Activated CD8-positive, alpha-beta memory T cell treated with anti-CD3 and anti-CD28 coated beads for 48 hours (primary cell): ENCODE measurements at regions not wholly inside any gene's neighbourhood (a gene's known extent, or its start where the extent isn't known, plus 50 kb on each side); places are given as distances from the start of the nearest gene placed in this dataset.

ENCODE experiments used
- DNase-seq, 3 experiments: peaks; one replicate each; pipeline ENCODE4 v3.0.0-alpha.2; 2020; ENCODE audit warnings: low read depth in 2 of 3, low spot score in 2 of 3

DNA sequence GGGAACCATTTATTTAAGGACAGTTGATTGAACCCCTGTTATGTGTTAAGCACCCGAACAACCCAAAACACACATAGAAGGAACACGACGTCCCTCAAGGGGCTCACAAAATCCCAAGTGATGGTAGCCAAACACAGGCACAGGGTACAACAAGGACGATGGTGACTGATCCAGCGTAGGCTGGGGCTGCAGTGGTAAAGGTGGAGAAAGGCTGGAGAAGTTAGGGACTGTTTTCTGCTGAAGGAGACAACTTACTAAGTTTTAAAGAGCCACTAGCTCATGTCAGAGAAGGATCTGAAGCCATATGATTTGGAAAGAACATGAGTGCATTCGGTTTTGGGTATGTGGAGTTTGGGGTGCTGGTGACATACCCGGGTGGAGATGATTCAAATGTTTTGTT lies 229.6 kb upstream of the TNRC6C start:
- DNase-seq = no peak

DNA sequence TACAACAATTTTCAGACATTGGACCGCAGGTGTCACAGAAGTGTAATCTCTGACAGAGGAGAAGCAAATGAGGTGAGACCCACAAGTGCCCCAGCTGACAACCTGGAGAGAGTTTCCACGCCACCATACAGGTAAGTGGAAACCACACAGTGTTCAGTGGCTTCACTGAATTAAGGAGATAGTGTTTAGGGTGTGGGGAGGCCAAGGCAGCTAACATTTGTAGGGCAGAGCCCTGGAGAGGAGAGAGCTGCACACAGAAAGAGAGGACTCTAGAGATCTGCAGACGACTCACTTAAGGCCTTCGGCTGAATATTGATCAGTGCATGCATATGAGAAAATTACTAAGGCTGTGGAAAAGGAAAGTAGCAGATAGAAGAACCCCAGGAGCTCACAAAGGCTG lies 228.9 kb upstream of the TNRC6C start:
- DNase-seq = no peak

DNA sequence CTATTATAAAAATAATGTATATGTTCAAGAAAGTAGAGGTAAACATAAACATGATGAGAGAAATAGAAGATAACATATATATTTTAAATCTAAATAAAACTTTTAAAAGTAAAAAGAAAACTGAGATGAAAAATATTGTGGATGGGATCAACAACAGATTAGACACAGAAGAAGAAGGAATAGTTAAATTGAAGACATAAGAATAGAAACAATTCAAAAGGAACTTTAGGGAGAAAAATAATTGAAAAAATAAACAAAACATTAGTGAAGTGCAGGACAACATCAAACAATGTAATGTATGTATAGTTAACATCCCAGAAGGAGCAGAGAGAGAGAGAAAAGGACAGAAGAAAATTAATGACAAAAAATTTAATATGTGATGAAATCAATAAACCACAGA lies 228.1 kb upstream of the TNRC6C start:
- DNase-seq = no peak

DNA sequence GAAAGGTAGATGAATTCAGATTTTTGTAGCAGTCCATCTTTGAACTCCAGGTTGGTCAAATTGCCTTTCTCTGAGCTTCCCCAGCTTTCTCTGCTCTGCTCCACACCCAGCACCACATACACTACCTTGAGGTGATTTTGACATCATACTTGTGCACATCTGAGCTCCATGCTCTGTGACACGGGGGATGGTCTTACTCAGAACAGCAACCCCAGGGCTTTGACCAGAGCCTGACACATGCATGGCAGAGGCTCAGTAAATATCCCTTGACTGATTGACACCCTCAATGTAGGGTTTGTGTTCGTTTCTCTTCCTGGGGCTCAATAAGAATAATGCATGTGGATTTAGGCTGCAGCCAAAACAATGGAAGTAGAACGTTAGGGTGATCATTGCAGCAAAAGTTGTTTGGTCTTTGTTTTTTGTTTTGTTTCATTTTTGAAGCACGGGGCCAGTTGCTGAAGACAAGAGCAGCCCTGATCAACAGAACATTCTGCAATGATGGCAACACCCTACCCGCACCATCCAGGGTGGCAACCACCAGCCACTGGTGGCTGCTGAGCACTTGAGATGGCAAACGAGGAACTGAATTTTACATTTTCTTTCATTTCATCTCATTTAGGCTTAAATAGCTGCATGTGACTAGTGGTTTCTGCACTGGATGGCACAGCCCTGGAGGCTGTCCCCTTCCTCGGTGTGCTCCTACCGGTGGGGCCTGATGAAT lies 224.8 kb upstream of the TNRC6C start:
- no peak for DNase-seq

DNA sequence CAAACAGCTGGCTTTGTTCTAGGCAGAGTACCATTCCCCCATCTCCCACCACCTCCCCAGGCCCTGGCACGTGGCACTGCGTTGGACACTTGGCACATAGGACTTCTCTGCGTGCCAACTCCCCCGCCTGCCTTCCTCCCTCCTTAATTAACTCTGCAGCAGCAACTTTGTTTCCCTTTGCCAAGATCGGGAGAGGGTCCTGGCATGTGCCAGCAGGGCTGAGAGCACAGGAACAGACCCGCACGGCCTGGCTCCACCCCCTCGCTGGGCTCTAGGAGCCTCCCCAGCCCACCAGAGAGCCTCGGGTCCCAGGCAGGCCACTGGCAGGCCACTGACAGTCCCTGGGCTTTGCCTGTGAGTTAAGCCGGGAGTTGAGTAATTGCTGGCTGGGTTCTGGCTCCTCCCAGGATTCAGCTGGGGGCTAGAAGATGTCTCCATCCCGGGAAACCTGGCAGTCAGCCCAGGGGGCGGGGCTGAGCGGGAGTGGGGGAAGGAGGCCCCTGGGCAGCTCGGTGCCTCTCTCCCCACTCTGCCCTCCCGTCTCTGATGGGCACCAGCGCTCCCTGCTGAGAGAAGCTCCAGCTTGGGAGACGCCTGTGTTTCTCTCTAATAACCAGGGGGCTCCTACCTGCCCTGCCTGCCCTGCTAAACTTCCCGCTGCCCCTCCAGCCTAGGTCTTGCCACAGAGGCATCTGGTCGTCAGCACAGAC lies 224.0 kb upstream of the TNRC6C start:
- DNase-seq = no peak

DNA sequence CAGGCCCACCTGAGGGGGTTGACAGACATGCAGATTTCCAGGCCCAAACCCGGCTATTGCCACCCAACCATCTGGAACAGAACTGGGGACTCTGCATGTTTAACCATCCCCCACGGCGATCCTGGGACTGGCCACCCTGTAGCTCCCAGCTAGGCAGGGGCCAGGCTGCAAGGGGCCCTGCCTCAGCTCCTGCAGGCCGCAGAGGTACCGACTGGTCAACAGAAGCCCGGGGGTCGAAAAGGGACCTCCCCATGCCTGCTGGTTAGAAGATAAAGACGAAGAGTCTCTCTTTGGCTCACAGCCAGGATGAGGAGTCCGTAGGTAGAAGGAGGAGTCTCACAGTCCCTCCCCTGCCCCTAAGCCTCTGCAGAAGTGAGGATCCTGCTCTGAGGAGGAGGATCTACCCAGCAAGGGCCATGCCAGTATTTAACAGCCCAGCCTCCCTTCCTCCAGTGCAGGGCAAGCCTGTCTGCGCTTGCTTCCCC lies 223.4 kb upstream of the TNRC6C start:
- DNase-seq = no peak

DNA sequence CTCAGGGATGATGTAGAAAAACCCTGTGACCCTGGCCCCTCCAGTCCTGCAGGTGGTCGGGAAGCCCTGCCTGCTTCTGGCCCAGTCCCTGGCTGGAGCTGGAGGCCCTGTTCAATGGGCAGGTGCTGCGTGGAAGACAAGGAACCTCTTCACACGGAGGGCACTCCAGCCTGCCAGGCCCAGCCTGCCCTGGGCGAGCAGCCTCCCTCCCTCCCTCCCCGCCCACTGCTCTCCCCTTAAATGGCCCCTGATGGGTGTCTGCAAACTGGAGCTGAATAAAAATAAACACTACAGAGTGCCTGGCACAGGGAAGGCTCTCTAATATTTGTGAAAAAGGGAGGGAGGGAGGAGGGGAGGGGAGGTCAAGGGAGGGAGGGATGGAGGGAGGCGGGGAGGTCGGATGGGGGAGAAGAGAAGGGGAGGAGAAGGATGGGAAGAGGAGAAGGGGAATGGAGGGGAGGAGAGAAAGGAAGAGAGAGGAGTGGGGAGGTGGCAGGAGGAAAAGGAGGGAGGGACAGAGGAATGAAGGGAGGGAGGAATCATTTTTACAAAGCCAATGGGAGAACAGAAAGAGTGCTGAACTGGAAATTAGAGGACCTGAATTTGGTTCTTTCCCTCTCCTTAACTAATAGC lies 222.8 kb upstream of the TNRC6C start:
- no peak for DNase-seq

DNA sequence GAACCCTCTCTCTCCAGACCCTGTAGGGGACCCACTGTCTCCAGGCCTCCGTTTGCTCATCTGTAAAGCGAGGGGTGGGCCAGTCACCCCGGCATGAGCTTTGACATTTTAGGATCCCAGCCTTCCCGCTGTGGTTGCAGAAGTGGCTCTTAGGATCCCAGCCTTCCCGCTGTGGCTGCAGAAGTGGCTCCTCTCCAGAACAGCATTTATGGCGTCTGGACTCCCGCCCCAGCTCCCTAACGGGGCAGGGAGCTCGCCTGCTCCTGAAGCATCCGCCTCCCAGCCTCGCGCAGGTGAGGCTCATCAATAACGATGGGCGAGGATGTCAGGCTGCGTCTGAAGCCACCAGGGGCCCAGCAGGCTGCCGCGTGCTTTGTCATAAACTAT lies 222.3 kb upstream of the TNRC6C start:
- DNase-seq = no peak

DNA sequence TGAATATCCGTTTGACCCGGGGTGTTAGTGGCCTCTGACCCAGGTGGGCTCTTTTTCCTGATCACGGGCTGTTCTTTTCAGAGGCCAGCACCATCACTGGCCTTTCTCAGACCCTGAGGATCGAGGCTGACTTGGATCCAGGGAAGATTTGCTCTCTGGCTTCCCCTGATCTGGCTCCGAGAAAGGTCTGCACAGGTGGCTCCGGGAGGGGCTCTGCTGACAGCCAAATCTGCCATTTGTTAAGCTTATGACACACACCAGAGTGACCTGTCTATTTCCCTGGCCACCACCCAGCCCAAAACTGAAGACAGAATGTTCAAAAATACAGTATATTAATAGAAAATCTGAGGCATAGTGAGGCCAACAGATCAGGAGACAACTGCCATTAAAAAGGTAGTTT lies 221.8 kb upstream of the TNRC6C start:
- no peak for DNase-seq

DNA sequence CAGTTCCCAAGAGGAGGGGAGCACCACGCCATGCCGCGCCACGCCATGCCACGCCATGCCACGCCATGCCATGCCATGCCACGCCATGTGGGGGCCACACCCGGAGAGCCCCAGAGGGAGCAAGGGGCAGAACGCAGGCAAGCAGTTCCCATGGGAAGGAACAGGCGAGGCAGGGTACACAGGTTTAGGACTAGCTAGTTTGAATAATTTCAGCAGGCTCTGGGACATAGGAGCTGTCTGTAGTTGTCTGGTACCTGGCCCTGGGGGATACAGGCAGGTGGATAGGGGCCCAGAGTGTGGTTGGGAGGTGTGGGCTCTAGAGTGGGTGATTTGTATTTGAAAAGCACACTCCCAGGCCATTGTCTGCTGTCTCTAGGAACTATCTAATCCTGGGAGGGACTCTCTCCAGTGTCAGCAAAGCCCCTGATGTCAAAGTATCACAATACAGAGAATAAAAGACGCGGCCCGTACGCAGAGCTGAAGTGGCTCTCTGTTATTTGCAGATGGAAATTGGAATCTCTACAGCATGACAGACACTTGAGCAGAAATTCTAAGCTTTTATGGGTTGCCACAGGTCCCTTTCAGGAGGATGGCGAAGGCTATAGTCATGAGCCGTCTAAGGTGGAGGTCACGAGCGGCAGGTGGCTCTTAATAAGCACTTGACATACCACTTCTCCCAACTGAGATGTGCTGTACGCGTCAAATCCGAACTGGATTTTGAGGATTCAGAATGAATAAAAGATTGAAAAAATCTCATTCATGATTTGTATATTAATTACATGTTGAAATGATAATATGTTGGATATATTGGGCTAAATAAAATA lies 220.8 kb upstream of the TNRC6C start:
- DNase-seq = no peak

DNA sequence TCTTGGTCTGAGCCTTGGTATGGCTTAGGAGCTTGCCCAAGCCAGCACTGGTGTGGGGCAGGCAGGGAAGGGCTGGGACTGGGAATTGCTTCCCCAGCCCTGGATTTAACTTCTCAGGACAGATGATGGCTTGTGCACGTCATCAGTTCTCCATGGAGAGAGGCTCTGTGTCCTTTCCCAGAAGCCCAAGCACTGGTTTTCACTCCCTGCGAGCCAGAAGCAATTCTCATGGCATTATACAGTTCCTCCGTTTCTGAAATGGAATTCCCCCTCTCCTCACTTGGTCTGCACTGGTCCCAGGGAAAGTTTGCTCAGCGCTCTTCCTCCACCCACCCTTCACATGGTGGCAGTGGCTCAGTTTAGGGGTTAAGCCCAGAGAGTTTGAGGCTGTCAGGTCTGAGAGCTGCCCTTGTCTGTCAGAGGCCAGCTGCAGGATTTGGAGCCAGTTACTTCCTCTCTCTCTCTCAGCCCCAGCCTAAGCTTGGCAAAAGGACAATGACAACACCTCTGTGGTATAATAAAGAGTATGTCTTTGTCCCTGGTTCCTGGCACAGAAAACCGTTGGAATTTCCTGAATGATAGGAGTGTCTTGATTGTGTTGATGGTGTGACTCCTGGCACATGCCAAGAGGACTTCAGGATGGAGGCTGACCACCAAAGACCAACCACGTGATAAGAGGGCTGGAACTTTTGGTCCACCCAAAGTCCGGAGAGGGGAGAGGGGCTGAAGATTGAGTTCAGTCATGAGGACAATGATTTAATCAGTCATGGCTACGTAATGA lies 219.6 kb upstream of the TNRC6C start:
- DNase-seq = no peak

DNA sequence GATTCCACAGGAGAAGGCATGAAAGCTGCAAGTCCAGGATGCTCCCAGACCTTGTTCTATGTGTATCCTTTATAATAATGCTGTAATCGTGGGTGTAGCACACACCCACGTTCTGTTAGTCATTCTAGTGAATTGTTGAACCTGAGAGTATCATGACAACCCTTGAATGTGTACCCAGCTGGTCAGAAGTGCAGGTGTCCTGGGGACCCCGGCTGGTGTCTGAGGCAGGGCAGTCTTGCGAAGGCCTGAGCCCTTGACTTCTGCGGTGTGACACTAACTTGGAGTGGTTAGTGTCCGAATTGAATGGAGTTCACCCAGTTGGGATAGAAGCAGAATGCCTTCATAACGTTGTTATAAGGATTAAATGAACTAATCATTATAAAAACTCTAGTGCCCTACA lies 218.0 kb upstream of the TNRC6C start:
- DNase-seq = no peak

DNA sequence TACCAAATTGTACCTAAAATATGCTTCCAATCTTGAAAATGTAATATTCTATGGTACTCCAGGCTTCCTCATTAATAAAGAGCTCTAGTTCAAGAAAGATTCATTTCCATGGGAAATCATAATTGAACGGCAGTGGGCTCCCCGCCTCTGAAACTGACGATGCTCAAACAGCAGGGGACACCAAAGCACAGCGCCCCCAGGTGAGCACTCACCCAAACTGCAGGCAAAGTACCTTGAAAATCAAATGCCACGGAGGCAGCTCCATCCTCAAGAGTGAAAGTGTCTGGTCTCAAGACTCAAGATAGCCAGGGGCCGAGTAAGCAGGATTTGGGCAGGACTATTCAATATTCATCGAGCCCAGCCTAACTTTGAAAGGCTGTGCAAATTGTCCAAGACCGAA lies 217.4 kb upstream of the TNRC6C start:
- DNase-seq = peak in 1 of 3 experiments; percentile 6

DNA sequence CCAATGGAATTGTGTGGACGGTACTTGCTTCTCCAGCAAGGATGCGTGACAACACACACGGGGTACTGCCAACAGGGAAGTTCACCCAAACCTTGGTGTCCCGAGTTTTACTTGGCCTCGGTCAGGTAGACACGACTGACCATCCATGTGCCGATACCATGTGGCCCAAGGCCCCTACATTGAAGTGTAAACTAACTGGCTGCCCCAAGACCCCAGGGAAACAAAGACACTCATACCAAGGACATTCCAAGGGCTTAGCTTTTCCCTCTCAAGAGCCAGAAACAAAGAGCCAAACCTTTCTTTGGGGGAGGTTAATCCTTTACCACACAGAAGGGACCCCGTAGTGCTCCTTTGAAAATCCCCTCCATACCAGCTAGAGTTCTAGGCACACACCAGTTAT lies 215.9 kb upstream of the TNRC6C start:
- no peak for DNase-seq

DNA sequence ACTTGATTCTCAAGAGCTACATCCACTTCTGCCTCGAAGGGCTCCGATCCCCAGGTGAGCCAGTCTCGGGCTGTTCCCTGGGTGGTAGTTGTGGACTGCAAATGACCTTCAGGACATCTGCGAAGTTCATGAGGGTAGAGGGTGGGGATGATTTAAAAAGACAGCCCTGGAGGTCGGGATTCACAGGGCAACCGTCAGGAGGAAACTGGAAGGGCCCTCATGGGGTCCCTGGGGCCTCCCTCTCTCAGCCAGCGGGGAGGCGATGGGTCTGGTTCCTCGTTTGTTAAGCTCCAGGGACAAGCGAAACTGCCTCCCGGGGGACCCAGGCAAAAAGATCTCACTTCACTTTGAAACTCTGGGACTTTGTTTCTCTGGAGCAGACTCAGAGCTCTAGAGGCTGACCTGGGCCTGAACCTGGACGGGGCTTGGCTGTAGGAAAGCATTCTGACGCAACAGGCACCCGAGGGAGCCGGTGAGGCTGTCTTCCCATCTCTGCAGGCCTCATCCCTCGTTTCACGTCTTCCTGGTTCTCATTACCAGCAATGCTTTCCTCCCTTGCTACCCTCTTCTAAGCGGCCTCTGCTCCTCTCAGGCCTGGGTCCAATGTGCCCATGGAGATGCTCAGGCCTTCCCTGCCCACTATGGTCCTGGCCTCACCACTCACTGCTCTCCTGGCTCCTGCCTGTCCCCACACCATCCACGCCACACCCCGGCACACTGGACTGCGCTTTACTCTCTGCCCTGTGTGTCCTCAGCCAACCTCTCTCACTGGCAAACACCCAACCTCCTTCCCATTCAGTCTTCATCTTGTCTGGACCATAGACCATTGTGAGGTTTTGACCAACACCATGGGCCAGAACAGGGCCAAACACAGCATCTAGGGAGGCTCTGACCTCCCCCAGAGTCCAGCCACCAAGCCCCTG lies 214.2 kb upstream of the TNRC6C start:
- no peak for DNase-seq

DNA sequence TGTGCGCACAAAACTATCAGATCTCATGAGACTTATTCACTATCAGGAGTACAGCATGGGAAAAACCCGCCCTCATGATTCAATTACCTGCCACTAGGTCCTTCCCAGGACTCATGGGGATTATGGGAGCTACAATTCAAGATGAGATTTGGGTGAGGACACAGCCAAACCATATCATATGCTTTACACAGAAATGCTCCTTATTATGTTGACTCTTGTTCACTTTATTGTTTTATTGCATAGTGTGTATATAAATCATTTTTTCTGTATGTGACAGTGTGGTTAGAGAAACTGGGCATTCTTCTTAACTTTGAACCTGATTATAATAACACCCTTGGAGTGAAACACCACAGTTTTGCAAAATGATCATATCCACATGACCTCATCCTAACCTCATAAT lies 212.8 kb upstream of the TNRC6C start:
- DNase-seq = no peak

DNA sequence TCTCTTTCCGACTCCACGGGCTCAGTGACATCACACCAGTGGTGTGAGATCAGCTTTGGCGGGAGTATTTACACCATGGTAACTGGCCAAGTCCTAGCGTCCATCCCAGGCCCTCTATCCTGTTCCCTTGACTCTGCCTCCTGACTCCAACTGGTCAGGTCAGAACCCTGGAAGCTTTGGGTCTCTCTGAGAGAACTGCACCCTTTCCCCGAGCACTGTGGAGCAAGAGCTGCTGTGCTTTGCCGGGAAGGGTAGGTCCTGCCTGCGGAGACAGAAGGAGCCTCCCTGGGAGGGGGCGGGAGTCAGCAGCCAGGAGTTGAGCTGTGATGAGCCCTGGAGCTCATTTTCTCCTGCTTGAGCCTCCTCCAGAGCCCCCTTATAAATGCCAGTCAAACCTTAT lies 212.1 kb upstream of the TNRC6C start:
- DNase-seq = no peak

DNA sequence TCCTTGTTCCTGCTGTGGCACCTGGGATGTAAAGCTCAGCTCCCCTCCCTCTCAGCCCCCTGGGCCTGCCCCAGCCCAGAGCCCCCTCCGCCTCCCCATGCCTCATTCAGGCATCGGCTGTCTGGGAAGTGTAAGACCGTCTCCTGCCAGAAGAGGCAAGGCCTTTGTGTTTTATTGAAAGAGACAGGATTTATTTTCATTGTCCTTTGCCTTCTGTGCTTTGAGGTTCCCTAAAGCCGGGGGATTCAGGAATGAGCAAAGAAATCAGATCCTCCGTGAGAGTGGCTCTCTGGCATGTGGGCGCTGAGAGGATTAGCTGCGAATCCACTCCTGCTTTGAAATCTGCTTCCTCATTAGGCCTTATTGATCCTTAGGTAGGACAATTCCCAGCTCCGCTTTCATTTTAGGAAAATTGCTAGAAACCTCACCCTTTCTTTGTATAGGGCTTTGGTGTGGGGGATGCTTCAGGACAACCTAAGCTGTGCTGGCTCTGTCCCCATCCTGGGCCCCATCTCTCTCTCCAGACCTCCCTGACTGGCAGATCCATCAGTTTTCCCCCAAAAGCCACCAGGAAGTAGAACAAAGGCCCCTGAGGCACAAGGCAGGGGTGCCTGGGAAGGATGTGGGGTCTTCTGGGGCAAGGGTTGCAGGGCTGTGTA lies 211.5 kb upstream of the TNRC6C start:
- DNase-seq = no peak

DNA sequence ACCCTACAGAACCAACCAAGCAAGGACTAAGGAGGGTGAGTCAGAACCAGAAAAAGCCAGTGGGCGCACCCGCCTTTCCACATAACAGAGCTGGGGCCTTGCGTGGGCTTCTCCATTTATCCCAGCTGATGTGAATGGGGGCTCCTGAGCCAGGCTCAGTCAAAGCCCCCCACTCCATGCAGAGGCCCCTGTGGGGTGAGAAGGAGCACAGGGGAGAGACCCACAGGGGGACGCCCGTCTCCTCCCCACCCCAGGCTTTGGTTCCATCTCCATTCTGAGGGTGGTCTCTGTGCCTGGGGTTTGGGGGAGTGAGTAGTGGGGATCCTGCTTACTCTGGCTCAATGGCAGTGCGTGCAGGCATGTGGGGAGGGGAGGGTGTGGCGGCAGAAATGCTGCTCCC lies 210.1 kb upstream of the TNRC6C start:
- DNase-seq = no peak
